ENCODE measurements at regions not wholly inside any gene's neighbourhood (a gene's known extent, or its start where the extent isn't known, plus 50 kb on each side); places are given as distances from the start of the nearest gene placed in this dataset.

DNA sequence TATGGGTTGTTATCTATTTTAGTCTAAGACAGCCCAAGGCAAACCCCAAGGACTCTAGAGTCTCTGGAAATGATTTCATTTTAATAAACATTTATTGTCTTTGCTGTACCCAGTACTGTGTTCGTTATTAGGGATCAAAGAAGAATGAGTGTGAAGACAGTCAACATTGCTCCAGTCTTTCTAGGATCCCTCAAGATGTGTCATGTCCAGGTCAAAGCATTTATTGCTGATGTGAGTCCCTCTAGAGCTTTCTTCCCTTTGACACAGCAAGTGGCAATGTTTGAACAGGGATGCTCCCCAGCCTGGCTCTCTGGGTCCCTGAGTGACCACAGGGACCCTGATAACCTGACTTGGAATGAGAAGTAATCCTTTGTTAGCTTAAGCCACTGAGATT is 123.1 kb upstream of the STK17B start:
- TF ChIP-seq, protein P1, sequence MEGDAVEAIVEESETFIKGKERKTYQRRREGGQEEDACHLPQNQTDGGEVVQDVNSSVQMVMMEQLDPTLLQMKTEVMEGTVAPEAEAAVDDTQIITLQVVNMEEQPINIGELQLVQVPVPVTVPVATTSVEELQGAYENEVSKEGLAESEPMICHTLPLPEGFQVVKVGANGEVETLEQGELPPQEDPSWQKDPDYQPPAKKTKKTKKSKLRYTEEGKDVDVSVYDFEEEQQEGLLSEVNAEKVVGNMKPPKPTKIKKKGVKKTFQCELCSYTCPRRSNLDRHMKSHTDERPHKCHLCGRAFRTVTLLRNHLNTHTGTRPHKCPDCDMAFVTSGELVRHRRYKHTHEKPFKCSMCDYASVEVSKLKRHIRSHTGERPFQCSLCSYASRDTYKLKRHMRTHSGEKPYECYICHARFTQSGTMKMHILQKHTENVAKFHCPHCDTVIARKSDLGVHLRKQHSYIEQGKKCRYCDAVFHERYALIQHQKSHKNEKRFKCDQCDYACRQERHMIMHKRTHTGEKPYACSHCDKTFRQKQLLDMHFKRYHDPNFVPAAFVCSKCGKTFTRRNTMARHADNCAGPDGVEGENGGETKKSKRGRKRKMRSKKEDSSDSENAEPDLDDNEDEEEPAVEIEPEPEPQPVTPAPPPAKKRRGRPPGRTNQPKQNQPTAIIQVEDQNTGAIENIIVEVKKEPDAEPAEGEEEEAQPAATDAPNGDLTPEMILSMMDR (IDR thresholded peaks at IDR 0.05; ENCODE audit: low read depth, low read length, poor library complexity, severe bottlenecking): no peak
- TF ChIP-seq EZH2phosphoT487 (IDR thresholded peaks at IDR 0.05; ENCODE audit: borderline replicate concordance, low read length): no peak

Measured in DOHH2 (cell line).